ENCODE measurements at regions not wholly inside any gene's neighbourhood (a gene's known extent, or its start where the extent isn't known, plus 50 kb on each side); places are given as distances from the start of the nearest gene placed in this dataset.
"Not testable (repeated sequence)": the region's sequence is repeated elsewhere in the genome, so short reads cannot be mapped to it uniquely, and the experiment has no call there.

DNA sequence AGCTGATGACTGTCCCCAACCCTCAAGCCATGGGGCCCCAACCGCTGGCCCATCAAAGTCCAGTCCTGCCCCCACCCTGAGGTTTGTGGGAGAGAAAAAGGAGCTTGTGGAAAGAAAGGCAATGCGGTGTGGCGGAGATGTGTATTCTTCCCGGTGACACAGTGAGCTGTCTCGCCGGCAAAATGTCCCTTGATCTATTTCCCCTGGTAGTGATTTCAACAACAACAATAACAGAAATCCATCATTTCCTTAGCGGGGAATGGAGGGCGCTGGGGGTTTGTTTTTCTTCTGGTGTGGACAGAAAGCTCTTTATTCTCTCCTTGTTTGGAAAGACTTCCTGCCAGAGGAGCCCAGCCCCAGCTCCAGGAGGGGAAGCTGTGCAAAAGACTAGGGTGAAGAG lies 93.7 kb upstream of the LHX5 start:
- DNase-seq, result peak; percentile 31

DNA sequence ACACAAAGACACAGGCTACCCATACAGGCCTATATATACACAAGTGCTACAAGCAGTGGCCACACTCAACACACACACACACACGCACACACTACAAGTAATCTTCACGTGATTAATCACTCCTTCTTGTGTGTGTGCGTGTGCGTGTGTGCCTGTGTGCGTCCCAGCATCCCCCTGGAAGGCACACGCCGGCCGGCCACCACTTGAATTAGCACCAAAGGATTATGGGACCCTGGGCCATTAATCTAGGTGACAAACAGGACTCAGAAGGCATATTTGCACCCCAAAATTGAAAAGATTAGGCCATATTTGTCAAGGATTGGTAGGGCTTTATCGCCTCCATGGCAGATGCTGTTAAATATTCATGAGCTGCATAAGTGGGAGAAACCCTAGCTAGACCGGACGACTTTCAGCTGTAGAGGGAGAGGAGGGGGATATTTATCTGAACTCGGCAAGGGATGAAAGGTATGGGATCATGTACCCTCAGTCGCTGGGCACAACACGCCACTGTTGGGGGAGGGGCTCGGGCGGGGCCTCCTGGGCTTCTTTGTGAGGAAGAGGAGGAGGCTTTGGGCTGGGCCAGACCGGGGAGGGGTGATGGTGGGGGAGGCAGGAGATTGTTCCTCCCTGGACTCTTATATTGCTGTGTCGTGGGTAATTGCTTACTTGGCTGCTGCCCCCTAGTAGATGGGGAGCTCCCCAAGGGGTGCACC lies 89.6 kb upstream of the LHX5 start:
- DNase-seq, result no peak

DNA sequence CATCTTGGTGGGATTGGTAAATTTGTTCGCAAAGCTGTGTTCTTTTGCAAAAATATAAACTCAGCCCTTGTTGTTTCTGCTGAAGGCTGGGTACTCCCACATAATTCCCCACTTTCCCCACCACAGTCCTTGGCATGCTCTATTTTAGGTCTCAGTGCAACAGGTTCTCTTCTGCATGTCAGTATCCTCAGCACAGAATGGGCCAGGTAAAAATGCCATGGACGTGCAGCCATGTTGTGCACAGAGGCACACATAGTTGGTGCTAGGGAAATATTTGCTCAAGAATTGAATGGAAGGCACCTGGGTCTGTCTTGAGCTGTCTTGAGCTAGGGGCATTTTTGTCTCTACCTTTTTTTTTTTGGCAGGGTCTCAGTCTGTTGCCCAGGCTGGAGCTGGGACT lies 87.8 kb upstream of the LHX5 start:
- no peak for DNase-seq

DNA sequence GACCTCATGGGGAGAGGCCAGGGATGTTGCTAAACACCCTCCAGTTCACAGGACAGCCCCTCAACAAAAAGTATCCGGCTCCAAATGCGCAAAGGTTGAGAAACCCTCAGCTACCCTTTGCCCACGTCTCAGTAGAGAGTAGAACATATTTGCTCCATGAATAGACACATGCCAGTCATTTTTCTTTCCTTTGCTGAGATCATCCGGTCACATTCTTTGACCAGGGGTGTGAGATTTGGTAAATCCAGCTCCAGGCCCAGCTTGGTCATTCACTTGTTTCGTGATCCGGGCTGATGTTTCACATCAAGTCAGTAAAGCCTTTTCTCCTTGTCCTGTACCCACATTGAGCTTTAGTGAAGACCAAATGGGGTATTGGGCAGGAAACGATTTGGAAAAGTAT lies 83.6 kb upstream of the LHX5 start:
- no peak for DNase-seq

DNA sequence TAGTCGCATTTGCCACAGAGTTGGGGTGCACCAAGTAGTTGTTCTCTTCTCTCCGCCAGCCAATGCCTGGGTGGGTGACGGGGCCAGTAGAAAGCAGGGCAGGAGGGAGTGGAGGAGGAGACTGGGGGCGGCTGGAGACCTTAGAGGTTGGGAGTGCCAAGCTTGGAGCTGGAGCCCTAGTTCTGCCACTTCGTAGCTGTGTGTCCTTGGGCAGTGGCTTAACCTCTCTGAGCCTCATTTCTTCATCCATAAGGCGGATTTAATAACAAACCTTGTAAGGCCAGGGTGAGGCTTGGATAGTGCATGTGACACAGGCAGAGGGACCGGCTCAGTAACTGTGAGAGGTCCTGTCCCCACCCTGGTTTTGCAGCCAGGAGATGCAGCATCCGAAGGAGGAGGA lies 81.1 kb upstream of the LHX5 start:
- no peak for DNase-seq

DNA sequence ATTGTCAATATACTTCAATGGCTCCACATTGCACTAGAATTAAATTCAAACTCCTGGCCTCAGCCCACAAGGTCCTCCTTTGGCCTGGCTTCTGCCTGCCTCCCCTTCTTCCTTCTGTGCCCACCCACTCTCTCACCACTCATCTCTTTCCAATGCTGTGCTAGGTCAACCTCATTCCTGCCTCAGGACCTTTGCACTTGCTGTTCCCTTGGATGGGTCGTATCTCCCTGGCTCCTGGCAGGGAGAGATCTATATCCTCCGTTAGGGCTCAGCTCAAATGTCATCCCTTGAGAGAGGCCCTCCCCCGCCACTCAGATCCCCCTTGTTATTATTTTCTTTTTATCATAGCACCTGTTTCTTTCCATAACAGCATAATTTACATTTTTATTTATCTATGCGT lies 79.9 kb upstream of the LHX5 start:
- no peak for DNase-seq

DNA sequence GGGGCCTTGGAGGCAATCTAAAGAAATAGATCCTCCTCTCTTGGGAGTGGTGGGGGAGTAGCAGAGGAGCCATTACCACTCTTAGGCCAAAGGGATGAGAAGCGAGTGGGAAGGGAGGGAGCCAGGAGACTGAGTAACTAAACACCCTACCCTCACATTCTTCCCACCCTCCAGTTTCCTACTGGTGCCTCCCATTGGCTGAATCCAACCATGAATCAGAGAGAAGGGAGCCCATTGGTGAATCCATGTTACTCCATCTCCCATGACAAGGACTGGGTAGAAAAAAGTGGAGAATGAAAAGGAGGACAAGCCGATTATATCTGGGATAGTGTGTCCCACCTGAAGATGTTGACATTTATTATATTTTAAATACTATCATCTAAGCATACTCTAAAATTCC lies 76.8 kb upstream of the LHX5 start:
- no peak for DNase-seq

DNA sequence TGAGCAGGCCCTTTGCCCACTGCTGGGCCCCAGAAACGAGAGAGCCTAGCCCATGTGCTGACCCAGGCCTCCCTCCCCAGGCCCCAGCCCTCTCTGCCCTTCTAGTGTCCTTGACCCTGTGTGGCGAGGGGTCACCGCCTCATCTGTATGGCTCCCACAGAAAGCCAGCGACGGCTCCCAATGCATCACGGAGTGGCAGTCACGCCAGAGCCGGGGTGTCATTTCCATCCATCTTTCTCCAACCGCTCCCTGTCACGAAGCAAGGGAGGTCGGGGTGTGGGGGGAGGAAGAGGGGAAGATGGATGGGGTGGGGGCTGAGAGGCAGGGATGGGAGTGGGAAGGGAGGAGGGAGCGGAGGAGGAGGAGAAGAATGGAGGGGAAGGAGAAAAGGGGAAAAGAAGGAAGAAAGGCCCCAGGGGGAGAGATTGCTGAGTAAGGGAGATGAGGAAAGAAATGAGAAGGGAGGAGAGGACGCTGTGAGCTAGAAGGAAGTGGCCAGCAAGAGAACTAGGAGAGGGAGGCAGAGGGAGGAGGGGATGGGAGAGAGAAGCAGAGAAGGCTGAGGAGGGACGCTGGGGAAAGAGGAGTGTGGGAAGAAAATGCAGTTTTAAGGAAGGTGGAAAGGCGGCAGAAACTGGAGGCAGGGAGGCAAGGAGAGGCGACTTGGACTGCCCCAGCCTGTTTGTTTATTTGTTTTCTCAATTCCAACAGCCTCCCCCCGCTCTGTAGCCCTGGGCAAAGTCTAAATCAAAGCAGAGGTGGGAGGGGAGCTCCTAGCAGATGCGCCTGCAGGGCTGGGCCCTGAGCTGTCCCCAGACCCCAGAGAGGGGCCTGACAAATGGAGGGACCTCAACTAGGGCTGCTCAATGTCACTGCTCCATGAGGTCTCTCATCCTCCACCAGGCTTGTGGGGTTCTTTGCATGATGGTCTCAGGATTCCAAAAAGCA lies 75.5 kb upstream of the LHX5 start:
- no peak for DNase-seq

DNA sequence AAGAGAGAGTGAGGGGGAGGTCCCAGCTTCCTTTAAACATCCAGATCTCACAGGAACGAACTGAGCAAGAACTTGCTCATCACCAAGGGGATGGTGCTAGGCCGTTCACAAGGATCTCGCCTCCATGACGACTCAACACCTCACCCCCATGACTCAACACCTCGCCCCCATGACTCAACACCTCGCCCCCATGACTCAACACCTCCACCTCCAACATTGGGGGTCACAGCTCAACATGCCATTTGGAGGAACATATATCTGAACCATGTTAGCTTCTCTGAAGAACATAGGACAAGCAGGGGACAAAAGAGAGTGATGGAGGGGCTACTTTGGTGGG lies 66.0 kb upstream of the LHX5 start:
- no peak for DNase-seq

DNA sequence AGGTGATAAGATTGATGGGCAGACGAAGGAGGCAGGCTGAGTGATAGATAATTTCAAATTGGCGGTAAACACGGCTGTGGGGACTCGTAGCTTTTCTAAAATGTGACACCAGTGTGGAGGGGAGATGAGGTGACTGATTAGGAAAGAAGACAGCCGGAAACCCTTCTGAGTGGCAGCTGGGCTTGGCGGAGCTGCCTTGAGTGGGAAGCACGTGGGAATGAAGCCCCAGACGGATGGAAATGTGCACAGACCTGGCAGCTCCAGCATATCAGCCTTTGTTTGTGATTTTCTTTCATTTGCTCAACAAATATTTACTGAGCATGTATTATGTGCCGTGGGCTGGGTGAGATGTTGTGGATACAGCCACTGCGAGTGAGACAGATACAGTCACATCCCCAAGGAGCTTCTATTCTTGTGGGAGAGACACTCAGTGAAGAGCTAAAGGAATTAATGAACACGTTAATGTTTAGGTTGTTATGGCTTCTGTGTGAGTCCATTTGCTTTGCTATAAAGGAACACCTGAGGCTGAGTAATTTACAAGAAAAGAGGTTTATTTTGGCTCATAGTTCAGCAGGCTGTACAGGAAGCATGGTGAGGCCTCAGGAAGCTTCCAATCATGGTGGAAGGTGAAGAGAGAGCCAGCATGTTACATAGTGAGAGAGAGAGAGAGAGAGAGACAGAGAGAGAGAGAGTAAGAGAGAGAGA lies 65.5 kb upstream of the LHX5 start:
- no peak for DNase-seq

DNA sequence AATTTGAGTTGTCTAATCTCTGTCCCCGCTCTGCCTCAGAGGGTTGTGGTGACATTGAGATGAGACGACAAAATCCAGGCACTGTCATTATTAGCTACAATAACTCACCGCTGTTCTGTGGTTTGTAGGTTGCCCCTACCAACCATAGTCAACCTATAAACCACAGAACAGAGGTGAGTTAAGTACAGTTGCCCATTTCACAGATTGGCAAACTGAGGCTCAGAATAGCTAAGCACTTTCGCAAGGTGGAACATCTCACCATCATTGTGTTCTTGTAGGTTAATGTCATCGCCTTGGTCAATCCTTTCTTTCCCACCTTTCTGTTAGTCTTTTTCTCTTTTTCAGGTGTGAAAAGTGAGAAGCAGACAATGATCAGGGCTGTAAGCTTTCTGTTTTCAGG lies 63.4 kb upstream of the LHX5 start:
- no peak for DNase-seq

DNA sequence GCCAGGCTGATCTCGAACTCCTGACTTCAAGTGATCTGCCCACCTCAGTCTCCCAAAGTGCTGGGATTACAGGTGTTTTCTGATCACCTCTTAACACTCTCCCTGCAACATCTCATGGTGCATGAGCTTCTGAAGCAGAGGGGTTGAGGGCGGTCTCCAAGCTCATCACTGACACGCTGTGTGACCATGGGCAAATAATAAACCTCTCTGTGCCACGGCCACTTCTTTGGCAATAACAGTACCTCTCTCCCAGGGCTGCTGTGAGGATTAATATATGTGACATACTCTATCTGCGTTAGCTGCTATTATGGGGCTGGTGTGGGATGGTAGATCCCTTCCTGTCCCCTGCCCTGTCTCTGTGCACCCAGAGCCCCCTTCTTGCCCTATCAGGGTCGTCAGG lies 62.9 kb upstream of the LHX5 start:
- no peak for DNase-seq

DNA sequence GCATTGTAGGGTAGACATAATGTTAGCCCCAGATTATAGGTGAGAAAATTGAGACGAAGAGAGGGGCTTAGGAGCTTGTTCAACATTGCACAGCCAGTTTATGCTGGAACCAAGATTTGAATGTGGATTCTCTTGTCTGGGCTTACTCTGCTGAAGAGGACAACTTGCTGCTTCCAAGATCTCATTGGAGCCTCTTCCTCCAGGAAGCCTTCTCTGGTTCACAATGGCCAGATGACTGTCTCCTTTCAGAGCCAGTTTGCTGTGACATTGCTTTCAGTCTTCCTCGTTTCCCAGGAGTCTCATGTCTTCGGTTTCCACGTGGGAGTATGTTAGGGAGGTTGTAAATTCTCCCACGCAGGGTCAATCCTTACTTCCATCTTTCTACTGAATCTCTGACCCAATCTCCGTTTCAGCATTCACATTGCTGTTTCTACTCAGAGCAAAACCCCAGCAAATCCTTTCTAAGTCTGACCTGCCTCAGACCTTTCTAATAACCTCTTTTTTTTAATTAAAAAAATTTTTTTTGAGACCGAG lies 62.2 kb upstream of the LHX5 start:
- peak; percentile 47 for DNase-seq

DNA sequence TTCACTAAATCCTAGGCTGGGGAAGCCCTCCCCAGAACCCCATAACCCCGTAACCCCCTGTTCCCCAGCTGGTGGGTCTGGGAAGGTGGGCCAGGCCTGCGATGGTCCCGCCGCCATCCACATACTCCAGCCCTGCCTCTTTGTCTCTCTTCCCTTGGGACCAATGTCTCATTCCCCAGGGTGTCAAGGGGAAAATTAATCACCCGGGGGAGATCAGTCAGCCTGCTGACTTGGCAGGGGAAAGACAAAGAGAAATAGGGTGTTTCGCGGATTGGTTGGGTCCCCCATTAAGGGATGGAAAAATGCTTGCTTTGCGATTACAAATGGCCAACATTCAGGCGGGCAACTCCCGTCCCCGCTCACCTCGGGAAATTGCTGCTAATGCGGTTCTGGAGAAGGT lies 60.6 kb upstream of the LHX5 start:
- DNase-seq, result no peak

DNA sequence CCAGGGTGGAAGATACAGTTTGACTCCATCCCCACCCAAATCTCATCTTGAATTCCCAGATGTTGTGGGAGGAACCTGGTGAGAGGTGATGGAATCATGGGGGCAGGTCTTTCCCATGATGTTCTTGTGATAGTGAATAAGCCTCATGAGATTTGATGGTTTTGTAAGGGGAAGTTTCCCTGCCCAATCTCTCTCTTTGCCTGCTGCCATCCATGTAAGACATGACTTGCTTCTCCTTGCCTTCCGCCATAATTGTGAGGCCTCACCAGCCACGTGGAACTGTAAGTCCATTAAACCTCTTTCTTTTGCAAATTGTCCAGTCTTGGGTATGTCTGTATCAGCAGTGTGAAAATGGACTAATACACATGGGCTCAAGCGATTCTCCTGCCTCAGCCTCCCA lies 59.4 kb upstream of the LHX5 start:
- DNase-seq, result not testable (repeated sequence)

DNA sequence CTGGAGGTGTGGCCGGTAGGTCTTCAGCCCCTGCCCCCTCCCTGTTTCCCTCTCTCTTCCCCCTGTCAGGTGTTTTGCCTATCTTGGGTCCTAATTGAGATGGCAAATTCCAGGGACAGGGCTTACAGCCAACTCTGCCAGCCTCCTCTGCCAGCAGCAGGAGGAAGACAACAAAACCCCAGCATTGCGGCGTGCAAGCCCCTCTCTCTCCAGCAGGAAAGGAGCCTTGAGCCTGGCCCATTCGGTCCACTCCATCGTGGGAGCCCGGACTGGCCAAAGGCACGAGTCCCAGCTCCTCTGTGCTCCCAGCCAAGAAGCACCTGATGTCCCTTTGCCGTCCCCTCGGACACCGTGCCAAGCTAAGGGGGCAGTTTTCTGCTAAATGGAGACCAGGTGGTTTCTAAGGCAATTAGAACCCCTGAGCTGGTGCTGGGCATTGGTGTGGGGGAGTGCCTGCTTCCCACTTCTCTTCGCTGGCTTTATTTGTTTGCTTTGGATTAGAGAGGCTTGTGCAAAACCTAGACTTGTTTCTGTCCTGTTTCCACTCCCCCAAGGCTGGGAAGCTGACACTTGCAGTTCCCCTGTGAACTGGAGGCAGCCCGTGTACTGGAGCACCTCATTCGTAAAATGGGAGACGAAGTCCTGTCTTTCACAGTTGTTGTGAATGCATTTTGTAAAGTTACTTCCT lies 57.1 kb upstream of the LHX5 start:
- peak; percentile 53 for DNase-seq

DNA sequence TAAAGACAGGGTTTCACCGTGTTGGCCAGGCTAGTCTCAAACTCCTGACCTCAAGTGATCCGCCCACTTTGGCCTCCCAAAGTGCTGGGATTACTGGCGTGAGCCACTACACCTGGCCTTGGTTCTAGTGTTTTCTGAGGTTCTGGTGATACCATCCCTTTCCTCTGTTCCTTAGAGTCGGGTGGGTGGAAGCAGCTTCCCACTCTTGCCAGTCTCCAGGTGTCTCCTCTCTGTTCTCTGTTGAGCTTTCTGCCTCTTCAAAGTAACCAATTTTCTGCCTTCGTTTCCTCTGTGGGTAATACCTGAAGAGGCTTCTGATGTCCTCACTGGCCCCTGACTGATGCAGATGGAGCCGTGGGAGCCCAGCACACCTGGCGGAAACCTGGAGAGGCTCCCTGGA lies 53.4 kb upstream of the LHX5 start:
- DNase-seq, result no peak

DNA sequence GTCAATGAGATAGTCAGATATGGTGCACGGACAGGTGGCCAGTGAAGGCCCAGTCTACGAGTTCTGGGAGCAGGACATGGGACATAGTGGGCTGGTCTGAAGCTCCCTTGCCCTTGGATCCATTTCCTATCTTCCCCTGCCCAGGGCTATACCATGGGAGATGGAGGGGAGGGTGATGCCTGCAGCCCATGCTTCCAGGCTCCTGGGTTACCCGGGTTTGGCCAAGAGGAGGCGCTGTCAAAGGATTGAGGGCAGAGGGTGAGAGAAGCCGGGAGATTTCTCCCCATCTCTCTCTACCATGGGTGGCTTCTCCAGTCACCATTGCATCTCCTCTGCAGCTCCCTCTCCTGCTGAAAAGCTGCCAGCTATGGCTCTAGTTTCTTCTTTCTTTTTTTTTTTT lies 52.8 kb upstream of the LHX5 start:
- DNase-seq, result no peak

DNA sequence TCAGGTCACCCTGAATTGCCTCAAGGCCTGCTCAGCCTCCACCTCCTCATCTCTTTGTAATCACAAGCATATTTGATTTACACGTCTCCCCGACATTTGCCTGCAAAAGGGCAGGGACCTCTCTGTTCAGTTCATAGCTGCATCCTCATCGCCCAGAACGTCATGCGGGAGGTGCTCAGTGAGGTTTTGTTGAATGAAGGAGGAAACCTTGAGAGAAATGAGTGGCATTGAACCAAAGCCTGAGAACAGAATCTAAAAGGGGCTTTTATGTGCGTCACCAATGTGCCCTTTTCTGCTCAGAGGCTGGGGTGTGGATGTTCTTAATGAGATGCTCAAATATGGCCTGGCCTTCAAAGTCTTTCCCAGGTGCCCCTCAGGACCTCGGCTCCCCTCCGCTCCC lies 50.0 kb upstream of the LHX5 start:
- DNase-seq, result no peak

All from renal pelvis (tissue), 1 donor.